ENCODE measurements at regions not wholly inside any gene's neighbourhood (a gene's known extent, or its start where the extent isn't known, plus 50 kb on each side); places are given as distances from the start of the nearest gene placed in this dataset.
"Not testable (repeated sequence)": the region's sequence is repeated elsewhere in the genome, so short reads cannot be mapped to it uniquely, and the experiment has no call there.

DNA sequence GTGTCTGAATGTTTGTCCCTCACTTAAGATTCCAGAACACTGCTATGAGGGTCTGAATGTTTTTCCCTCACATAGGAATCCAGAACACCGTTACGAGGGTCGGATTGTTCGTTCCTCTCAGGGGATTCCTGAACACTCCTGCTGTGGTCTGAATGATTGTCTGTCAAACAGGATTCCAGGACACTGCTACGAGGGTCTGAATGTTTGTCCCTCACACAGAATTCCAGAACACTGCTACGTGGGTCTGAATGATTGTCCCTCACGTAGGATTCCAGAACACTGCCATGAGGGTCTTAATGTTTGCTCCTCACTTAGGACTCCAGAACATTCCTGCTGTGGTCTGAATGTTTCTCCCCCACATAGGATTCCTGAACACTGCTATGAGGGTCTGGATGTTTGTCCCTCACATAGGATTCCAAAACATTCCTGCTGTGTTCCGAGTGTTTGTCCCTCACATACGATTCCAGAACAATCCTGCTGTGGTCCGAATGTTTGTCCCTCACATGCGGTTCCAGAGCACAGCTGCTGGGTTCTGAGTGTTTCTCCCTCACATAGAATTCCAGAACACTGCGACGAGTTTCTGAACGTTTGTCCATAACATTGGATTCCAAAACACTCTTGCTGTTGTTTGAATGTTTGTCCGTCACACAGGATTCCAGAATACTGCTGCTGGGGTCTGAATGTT is 199.5 kb downstream of the FOXD4L6 start:
- DNase-seq: no peak

DNA sequence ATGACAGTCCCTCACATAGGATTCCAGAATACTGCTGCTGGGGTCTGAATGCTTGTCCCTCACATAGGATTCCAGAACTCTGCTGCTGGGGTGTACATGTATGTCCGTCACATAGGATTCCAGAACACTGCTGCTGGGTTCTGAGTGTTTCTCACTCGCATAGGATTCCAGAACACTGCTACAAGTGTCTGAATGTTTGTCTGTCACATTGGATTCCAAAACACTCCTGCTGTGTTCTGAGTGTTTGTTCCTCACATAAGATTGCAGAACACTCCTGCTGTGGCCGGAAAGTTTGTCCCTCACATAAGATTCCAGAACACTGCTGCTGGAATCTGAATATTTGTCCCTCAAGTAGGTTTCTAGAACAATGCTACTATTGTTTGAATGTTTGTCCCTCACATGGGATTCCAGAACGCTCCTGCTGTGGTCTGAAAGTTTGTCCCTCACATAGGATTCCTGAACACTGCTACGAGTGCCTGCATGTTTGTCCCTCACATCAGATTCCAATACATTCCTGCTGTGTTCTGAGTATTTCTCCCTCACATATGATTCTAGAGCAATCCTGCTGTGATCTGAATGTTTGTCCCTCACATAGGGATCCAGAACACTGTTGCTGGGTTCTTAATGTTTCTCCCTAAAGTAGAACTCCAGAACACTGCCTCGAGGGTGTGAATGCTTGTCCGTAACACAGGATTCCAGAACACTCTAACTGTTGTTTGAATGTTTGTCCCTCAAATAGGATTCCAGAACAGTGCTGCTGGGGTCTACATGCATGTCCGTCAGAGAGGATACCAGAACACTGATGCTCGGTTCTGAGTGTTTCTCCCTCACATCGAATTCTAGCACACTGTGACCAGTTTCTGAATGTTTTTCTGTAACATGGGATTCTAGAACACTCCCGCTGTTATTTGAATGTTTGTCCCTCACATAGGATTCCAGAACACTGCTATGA is 200.4 kb downstream of the FOXD4L6 start:
- no peak for DNase-seq

DNA sequence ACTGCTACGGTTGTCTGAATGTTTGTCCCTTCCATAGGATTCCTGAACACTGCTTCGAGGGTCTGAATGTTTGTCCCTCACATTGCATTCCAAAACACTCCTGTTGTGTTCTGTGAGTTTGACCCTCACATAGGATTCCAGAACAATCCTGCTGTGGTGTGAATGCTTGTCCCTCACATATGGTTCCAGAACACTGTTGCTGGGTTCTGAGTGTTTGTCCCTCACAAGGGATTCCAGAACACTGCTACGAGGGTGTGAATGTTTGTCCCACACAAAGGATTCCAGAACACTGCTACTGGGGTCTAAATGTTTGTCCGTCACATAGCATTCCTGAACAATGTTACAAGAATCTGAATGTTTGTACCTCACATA is 201.2 kb downstream of the FOXD4L6 start:
- no peak for DNase-seq

DNA sequence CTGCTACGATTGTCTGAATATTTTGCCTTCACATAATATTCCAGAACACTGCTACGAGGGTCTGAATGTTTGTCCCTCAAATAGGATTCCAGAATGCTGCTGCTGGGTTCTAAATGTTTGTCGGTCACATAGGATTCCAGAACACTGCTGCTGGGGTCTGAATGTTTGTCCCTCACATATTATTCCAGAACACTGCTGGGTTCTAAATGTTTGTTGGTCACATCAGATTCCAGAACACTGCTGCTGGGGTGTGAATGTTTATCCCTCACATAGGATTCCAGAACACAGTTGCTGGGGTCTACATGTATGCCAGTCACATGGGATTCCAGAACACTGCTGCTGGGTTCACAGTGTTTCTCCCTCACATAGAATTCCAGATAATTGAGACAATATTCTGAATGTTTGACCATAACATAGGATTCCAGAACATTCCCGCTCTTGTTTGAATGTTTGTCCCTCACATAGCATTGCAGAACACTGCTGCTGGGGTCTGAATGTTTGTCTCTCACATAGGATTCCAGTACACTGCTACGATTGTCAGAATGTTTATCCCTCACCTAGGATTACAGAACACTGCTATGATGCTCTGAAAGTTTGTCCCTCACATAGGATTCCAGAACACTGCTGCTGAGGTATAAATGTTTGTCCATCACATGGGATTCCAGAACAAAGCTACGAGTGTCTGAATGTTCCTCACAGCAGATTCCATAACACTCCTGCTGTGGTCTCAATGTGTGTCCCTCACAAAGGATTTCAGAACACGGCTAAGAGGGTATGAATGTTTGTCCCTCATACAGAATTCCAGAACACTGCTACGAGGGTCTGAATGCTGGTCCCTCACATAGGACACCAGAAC is 201.8 kb downstream of the FOXD4L6 start:
- no peak for DNase-seq

GRCh38 chr9:40925149-40925548 is 203.3 kb downstream of the FOXD4L6 start:
- DNase-seq: no peak

- not testable (repeated sequence) for DNase-seq
Observed at GRCh38 chr9:40916399-40916783, 212.1 kb downstream of the FOXD4L6 start.

DNA sequence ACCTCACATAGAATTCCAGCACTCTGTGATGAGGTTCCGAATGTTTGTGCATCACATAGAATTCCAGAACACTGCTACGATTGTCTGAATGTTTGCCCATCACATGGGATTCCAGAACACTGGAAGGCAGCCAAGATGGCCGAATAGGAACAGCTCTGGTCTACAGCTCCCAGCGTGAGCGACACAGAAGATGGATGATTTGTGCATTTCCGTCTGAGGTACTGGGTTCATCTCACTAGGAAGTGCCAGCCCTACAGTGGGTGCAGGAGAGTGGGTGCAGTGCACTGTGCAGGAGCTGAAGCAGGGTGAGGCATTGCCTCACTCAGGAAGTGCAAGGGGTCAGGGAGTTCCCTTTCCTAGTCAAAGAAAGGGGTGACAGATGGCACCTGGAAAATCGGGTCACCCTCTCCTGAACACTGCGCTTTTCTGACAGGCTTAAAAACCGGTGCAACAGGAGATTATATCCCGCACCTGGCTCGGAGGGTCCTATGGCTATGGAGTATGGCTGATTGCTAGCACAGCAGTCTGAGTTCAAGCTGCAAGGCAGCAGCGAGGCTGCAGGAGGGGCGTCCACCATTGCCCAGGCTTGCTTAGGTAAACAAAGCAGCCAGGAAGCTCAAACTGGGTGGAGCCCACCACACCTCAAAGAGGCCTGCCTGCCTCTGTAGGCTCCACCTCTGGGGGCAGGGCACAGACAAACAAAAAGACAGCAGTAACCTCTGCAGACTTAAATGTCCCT is 212.7 kb downstream of the FOXD4L6 start:
- DNase-seq: not testable (repeated sequence)

DNA sequence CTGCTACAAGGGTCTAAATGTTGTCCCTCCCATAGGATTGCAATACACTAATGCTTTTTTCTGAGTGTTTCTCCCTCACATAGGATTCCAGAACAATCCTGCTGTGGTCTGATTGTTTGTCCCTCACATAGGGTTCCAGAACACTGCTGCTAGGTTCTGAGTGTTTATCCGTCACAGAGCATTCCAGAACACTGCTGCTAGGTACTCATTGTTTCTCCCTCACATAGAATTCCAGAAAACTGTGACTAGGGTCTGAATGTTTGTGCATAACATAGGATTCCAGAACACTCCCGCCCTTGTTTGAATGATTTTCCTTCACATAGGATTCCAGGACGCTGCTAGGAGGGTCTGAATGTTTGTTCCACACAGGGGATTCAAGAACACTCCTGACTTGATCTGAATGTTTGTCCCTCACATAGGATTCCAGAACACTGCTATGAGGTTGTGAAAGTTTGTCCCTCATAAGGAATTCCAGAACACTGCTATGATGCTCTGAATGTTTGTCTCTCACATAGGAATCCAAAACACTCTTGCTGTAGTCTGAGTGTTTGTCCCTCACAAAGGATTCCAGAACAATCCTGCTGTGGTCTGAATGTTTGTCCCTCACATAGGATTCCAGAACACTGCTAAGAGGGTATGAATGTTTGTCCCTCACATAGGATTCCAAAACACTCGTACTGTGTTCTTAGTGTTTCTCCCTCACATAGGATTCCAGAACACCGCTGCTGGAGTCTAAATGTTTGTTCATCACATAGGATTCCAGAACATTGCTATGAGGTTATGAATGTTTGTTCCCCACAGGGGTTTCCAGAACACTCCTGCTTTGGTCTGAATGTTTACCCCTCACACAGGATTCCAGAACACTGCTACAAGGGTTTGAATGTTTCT is 213.5 kb downstream of the FOXD4L6 start:
- DNase-seq: no peak

GRCh38 chr9:40913928-40914673 is 214.4 kb downstream of the FOXD4L6 start:
- DNase-seq: no peak

GRCh38 chr9:40913096-40913719 is 215.3 kb downstream of the FOXD4L6 start:
- no peak for DNase-seq

- not testable (repeated sequence) for DNase-seq
Observed at GRCh38 chr9:40912679-40913078, 215.8 kb downstream of the FOXD4L6 start.

- DNase-seq: no peak
Observed at GRCh38 chr9:40911647-40912046, 216.8 kb downstream of the FOXD4L6 start.

GRCh38 chr9:40910995-40911394 is 217.5 kb downstream of the FOXD4L6 start:
- not testable (repeated sequence) for DNase-seq

- DNase-seq: no peak
Observed at GRCh38 chr9:40909821-40910220, 218.7 kb downstream of the FOXD4L6 start.

- DNase-seq: not testable (repeated sequence)
Observed at GRCh38 chr9:40909111-40909510, 219.4 kb downstream of the FOXD4L6 start.

- no peak for DNase-seq
Observed at GRCh38 chr9:40907657-40908624, 220.5 kb downstream of the FOXD4L6 start.

DNA sequence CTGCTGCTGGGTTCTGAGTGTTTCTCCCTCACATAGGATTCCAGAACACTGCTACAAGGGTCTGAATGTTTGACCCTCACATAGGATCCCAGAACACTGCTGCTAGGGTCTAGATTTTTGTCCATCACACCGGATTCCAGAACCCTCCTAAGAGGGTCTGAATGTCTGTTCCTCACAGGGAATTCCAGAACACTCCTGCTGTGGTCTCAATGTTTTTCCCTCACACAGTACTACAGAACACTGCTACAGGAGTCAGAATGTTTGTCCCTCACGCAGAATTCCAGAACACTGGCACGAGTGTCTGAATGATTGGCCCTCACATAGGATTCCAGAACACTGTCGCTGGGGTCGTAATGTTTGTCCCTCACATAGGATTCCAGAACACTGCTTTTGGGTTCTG is 221.6 kb downstream of the FOXD4L6 start:
- not testable (repeated sequence) for DNase-seq

DNA sequence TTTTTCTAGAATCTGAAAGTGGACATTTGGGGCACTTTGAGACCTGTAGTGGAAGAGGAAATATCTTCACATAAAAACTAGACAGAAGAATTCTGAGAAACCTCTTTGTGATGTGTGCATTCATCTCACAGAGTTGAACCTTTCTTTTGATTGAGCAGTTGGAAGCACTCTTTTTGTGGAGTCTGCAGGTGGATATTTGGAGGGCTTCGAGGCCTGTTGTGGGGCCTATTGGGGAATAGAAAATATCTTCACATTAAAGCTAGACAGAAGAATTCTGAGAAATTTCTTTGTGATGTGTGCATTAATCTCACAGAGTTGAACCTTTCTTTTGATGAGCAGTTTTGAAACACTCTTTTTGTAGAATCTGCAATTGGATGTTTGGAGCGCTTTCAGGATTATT is 236.2 kb downstream of the FOXD4L6 start:
- not testable (repeated sequence) for DNase-seq

GRCh38 chr9:40885858-40886257 is 242.6 kb downstream of the FOXD4L6 start:
- DNase-seq: not testable (repeated sequence)

Data from activated CD4-positive, CD25-positive, alpha-beta regulatory T cell treated with anti-CD3 and anti-CD28 coated beads, Interleukin-2, amount 50 U/mL, for 72 hours (primary cell).